WI38 (cell line): ENCODE measurements at regions not wholly inside any gene's neighbourhood (a gene's known extent, or its start where the extent isn't known, plus 50 kb on each side); places are given as distances from the start of the nearest gene placed in this dataset.

Experiments used
- H3K4me3 ChIP-seq: 2 replicates; pipeline ENCODE4 v1.5.1; 2011; ENCODE audit warnings: low read depth, mild to moderate bottlenecking, control low read depth, low read length
- TF ChIP-seq, protein P1 (sequence below): IDR thresholded peaks from 2 replicates; pipeline ENCODE4 v1.5.1; 2012; ENCODE audit warnings: low read depth, mild to moderate bottlenecking, control low read depth, low read length

DNA sequence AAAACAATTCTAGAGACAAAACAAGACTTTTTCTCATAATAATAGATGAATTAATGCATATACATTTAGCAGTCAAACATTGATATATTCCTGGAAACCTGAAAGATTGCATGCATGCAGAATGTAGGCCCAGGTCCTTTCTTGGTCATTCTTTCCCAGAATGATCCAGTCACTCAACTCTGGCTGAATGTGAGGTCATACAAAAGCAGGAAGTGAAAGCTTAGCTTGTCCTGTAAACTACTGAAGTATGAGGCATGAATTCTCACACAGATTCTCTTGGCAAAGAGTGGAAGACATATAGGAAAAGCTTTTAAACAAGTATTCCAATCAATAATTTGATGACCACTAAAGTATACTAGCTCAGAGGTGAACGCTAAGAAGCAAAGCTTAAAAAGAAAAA is 253.9 kb downstream of the PPP1R3A start:
- TF ChIP-seq, protein P1, sequence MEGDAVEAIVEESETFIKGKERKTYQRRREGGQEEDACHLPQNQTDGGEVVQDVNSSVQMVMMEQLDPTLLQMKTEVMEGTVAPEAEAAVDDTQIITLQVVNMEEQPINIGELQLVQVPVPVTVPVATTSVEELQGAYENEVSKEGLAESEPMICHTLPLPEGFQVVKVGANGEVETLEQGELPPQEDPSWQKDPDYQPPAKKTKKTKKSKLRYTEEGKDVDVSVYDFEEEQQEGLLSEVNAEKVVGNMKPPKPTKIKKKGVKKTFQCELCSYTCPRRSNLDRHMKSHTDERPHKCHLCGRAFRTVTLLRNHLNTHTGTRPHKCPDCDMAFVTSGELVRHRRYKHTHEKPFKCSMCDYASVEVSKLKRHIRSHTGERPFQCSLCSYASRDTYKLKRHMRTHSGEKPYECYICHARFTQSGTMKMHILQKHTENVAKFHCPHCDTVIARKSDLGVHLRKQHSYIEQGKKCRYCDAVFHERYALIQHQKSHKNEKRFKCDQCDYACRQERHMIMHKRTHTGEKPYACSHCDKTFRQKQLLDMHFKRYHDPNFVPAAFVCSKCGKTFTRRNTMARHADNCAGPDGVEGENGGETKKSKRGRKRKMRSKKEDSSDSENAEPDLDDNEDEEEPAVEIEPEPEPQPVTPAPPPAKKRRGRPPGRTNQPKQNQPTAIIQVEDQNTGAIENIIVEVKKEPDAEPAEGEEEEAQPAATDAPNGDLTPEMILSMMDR: no peak
- H3K4me3 ChIP-seq: no peak overlapping the region

DNA sequence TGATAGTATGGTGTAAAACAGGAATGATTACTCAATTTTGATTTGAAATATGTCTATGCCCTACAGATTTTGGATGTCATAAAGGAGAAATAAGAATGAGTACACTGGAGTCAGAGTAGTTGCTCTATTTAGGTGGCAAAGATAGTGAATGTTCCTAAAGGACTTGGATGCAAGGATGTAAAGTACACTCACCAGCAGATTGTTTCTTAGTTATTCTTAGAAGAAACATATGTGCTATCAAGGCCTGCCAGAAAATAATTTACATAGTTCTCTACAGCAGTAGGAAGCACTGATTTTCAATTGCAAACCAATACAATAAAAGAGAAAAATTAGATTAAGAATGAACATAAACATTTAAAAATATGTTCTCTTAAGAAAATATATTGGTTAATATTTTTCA is 259.4 kb downstream of the PPP1R3A start:
- TF ChIP-seq, protein P1: no peak
- H3K4me3 ChIP-seq: no peak overlapping the region

DNA sequence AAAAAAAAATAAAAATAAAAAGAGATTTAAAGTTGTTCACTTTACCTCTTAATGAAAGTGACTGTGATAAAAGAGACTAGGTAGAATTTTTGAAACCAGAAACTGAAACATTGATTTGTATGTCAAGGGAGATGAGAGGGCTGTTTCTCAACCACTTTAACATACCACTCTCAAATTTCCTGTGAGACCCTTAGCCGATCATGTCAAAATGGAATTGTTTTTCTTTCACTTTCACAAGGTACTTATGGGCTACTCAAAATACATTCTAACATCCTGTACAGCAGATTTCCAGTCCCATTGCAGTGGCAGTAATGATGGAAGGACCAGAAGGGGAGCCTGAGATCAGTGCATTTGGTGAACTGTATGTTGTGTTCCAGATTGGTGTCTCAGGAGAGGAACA is 261.2 kb downstream of the PPP1R3A start:
- no peak overlapping the region for H3K4me3 ChIP-seq

DNA sequence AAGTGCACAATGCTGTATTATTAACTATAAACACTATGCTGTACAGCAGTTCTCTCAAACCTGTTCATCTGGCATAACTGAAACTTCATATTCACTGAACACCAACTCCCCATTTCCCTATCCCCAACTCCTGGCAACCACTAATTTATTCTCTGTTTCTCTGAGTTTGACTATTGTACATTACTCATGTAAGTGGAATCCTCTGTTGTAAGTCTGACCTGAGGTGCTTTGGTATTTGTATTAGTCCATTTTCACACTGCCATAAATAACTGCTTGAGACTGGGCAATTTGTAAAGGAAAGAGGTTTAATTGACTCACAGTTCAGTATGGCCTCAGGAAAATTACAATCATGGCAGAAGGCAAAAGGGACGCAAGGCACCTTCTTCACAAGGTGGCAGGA is 266.3 kb downstream of the PPP1R3A start:
- H3K4me3 ChIP-seq: no peak overlapping the region
- TF ChIP-seq, protein P1: no peak

More for the DNA sequence above, 261.2 kb downstream of the PPP1R3A start:
- TF ChIP-seq, protein P1: no peak

DNA sequence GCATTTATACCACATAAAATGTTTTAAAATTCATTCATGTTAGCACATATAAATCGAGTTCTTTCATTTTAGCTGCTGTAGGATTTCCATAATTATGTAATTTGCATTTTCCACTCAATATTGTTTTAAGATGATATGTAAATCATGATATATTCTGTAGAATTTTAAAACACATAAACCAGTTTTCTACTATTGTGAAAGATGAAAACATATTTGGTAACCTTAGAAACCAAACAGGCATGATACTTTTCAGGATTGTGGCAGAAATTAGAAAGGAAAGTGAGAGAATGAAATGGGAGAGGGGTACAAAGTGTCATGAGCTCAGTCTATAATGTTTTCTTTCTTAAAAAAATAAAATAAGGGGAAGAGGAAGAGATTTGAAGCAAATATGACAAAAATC is 269.3 kb downstream of the PPP1R3A start:
- TF ChIP-seq, protein P1: no peak

DNA sequence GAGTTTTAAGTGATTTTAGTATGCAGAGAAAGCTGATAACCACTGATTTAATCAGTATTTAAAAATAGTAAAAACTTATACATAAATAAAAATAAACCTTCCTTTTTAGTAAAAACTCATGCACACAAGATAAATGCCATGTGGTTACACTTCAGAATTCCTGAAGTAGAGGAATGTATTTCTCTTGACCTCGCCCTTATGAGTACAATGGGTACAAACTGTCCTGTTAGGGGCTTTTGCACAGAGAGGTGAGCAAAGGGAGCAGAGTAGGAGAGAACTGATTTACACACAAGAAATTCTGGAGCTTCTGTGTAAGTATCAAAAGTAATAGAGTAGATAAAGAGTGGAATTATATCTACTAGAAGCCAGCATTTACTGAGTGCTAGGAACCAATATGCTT is 279.6 kb downstream of the PPP1R3A start:
- TF ChIP-seq, protein P1: no peak
- no peak overlapping the region for H3K4me3 ChIP-seq

More for the DNA sequence above, 269.3 kb downstream of the PPP1R3A start:
- no peak overlapping the region for H3K4me3 ChIP-seq

DNA sequence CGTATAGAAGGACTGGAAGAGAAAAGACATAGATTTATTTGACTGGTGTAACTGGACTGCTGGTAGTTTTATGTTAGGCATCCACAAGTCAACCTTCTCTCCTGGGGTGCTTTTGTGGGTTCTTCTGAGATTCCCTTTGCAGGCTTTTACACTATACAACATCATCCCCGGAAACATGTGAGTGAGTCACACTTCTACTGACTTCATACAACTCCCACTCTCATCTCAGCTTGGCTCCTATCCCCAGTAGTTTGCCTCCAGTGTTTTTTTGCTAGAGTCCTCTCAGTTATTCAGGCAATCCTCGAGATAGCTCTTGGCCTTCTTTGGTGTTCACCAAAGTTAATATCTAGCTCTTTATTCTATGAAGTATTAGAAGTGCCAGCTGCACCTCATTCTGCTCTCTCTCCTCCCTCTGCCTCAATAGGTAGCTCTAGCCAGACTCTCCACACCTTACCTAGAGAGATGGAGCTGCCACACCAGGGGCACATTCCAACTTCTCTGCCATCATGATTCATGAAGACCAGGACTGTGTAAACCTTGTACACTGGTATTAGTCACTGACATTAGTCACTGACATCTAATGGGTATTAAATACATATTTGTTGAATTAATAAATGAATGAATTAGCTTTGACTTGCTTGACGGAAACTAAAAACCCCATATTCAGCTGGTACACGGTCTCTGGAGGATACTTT is 281.9 kb downstream of the PPP1R3A start:
- TF ChIP-seq, protein P1: no peak
- no peak overlapping the region for H3K4me3 ChIP-seq
